HEK293 (cell line): ENCODE measurements at regions not wholly inside any gene's neighbourhood (a gene's known extent, or its start where the extent isn't known, plus 50 kb on each side); places are given as distances from the start of the nearest gene placed in this dataset.

Experiments used
- CTCF ChIA-PET: fragments of 350-600 bp; formaldehyde crosslinking; extraction: SDS; loops from one replicate; lab custom pipeline; 2021; ENCODE audit warnings: antibody characterized with exemption; lab: Yijun Ruan, JAX
- POLR2A ChIA-PET: fragments of 300-600 bp; formaldehyde crosslinking; extraction: SDS; loops from one replicate; lab custom pipeline; 2020; ENCODE audit warnings: antibody characterized with exemption, inconsistent platforms; lab: Yijun Ruan, JAX
- H3K27ac ChIP-seq: fragments of 200-500 bp; sonication (Bioruptor generic); 2 replicates; pipeline ENCODE4 v1.5.1; 2014; ENCODE audit warnings: low read depth, low read length, control low read depth, inconsistent platforms; ENCODE audit errors: extremely low read depth
- H3K36me3 ChIP-seq, 2 experiments: fragments of 200-500 bp in 1 of 2; sonication (Bioruptor generic) in 1 of 2; 1 replicate in 1 of 2; 2 replicates in 1 of 2; pipeline ENCODE4 v1.5.1; 2014 to 2017; ENCODE audit warnings: inconsistent platforms in 2 of 2, low read length in 2 of 2; ENCODE audit not compliant: control insufficient read depth in 2 of 2, insufficient read depth in 1 of 2
- H3K4me1 ChIP-seq: fragments of 200-500 bp; sonication (Bioruptor generic); 2 replicates; pipeline ENCODE4 v1.5.1; 2014; ENCODE audit warnings: mild to moderate bottlenecking, low read length, inconsistent platforms; ENCODE audit not compliant: control insufficient read depth, insufficient read depth
- H3K4me3 ChIP-seq: 2 replicates; pipeline ENCODE4 v1.5.1; 2011; ENCODE audit warnings: low read depth, mild to moderate bottlenecking, control low read depth, low read length, moderate library complexity
- H3K9me3 ChIP-seq: fragments of 200-500 bp; sonication (Bioruptor generic); 2 replicates; pipeline ENCODE4 v1.5.1; 2014; ENCODE audit warnings: low read depth, low read length, inconsistent platforms; ENCODE audit not compliant: control insufficient read depth, insufficient read depth
- BCL11A ChIP-seq: fragments of 450-650 bp; formaldehyde crosslinking; IDR thresholded peaks from 2 replicates; pipeline ENCODE4 v1.5.1; 2016; ENCODE audit warnings: low read depth, missing biosample characterization, missing genetic modification characterization
- HOXD13 ChIP-seq: sonication (generic); formaldehyde crosslinking; IDR thresholded peaks from 2 replicates; pipeline ENCODE4 v1.8.0; 2022; ENCODE audit warnings: missing genetic modification reagents, borderline replicate concordance
- KLF1 ChIP-seq: fragments of 450-650 bp; formaldehyde crosslinking; IDR thresholded peaks from 2 replicates; pipeline ENCODE4 v1.5.1; 2016; ENCODE audit warnings: missing biosample characterization, missing genetic modification characterization
- OSR2 ChIP-seq: fragments of 450-650 bp; formaldehyde crosslinking; IDR thresholded peaks from 2 replicates; pipeline ENCODE4 v1.5.1; 2016; ENCODE audit warnings: missing biosample characterization, missing genetic modification characterization
- OVOL3 ChIP-seq: fragments of 450-650 bp; formaldehyde crosslinking; IDR thresholded peaks from 2 replicates; pipeline ENCODE4 v1.5.1; 2016; ENCODE audit warnings: missing biosample characterization, missing genetic modification characterization
- SALL2 ChIP-seq: fragments of 450-650 bp; formaldehyde crosslinking; IDR thresholded peaks from 2 replicates; pipeline ENCODE4 v1.5.0; 2017; ENCODE audit warnings: missing biosample characterization, mild to moderate bottlenecking, missing genetic modification characterization, borderline replicate concordance
- ZNF138 ChIP-seq: fragments of 450-650 bp; formaldehyde crosslinking; IDR thresholded peaks from 2 replicates; pipeline ENCODE4 v1.5.1; 2016; ENCODE audit warnings: missing biosample characterization, missing genetic modification characterization, borderline replicate concordance
- ZNF341 ChIP-seq: fragments of 450-650 bp; formaldehyde crosslinking; IDR thresholded peaks from 2 replicates; pipeline ENCODE4; 2016; ENCODE audit warnings: low read depth, missing biosample characterization, missing genetic modification characterization
- ZNF426 ChIP-seq: fragments of 450-650 bp; formaldehyde crosslinking; IDR thresholded peaks from 2 replicates; pipeline ENCODE4 v1.5.1; 2017; ENCODE audit warnings: missing biosample characterization, missing genetic modification characterization, mild to moderate bottlenecking, inconsistent platforms, moderate library complexity
- ZNF514 ChIP-seq: fragments of 450-650 bp; formaldehyde crosslinking; IDR thresholded peaks from 2 replicates; pipeline ENCODE4 v1.5.1; 2016; ENCODE audit warnings: missing biosample characterization, missing genetic modification characterization
- ZNF585B ChIP-seq: fragments of 450-650 bp; formaldehyde crosslinking; IDR thresholded peaks from 2 replicates; pipeline ENCODE4 v1.5.1; 2016; ENCODE audit warnings: missing biosample characterization, missing genetic modification characterization
- ZNF837 ChIP-seq: fragments of 450-650 bp; formaldehyde crosslinking; IDR thresholded peaks from 2 replicates; pipeline ENCODE4 v1.5.1; 2016; ENCODE audit warnings: missing biosample characterization, missing genetic modification characterization
- ZXDB ChIP-seq: fragments of 450-650 bp; formaldehyde crosslinking; IDR thresholded peaks from 2 replicates; pipeline ENCODE4 v1.5.1; 2016; ENCODE audit warnings: missing biosample characterization, missing genetic modification characterization
- TF ChIP-seq, protein P1 (sequence below): fragments of 450-650 bp; formaldehyde crosslinking; IDR thresholded peaks from 2 replicates; pipeline ENCODE4 v1.5.1; 2017; ENCODE audit warnings: missing biosample characterization, missing genetic modification characterization
- TF ChIP-seq, protein P2 (sequence below): fragments of 450-650 bp; formaldehyde crosslinking; IDR thresholded peaks from 2 replicates; pipeline ENCODE4 v1.5.1; 2016; ENCODE audit warnings: missing biosample characterization, missing genetic modification characterization, low read depth
- TF ChIP-seq, protein P3 (sequence below): fragments of 450-650 bp; formaldehyde crosslinking; IDR thresholded peaks from 2 replicates; pipeline ENCODE4 v1.5.1; 2016; ENCODE audit warnings: missing biosample characterization, missing genetic modification characterization, borderline replicate concordance
- TF ChIP-seq, protein P4 (sequence below): fragments of 450-650 bp; formaldehyde crosslinking; IDR thresholded peaks from 2 replicates; pipeline ENCODE4 v1.5.1; 2016; ENCODE audit warnings: missing biosample characterization, missing genetic modification characterization
- TF ChIP-seq, protein P5 (sequence below): fragments of 450-650 bp; formaldehyde crosslinking; IDR thresholded peaks from 2 replicates; pipeline ENCODE4 v1.5.1; 2016; ENCODE audit warnings: missing biosample characterization, missing genetic modification characterization

DNA sequence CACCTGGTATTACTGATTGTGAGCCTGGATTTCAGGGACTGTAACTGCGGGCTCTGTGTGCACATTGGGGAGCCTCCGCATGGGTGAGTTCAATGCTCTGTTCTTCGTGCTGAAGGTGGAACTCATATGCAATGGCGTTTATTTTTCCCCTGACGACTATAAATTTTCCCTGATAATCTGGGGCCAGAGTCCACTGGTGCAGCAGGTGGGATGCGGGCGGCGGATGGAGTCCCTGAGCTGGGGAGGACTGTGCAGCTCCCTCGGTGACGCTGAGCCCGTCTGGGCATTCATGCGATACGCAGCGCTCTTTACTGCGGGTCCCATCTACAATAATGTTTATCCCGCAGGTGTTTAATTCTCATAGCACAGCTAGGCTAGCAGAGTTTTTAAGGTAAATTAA is 181.6 kb upstream of the ALKAL2 start:
- no peak for TF ChIP-seq ZNF341 (tag by site-specific recombination)
- TF ChIP-seq, protein P1, sequence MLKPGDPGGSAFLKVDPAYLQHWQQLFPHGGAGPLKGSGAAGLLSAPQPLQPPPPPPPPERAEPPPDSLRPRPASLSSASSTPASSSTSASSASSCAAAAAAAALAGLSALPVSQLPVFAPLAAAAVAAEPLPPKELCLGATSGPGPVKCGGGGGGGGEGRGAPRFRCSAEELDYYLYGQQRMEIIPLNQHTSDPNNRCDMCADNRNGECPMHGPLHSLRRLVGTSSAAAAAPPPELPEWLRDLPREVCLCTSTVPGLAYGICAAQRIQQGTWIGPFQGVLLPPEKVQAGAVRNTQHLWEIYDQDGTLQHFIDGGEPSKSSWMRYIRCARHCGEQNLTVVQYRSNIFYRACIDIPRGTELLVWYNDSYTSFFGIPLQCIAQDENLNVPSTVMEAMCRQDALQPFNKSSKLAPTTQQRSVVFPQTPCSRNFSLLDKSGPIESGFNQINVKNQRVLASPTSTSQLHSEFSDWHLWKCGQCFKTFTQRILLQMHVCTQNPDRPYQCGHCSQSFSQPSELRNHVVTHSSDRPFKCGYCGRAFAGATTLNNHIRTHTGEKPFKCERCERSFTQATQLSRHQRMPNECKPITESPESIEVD: no peak
- no peak for TF ChIP-seq SALL2
- TF ChIP-seq, protein P2, sequence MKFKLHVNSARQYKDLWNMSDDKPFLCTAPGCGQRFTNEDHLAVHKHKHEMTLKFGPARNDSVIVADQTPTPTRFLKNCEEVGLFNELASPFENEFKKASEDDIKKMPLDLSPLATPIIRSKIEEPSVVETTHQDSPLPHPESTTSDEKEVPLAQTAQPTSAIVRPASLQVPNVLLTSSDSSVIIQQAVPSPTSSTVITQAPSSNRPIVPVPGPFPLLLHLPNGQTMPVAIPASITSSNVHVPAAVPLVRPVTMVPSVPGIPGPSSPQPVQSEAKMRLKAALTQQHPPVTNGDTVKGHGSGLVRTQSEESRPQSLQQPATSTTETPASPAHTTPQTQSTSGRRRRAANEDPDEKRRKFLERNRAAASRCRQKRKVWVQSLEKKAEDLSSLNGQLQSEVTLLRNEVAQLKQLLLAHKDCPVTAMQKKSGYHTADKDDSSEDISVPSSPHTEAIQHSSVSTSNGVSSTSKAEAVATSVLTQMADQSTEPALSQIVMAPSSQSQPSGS (tag by site-specific recombination): no peak
- TF ChIP-seq ZNF426 (tag by site-specific recombination): no peak
- TF ChIP-seq HOXD13 (CRISPR knock-in tag): no peak
- TF ChIP-seq, protein P3, sequence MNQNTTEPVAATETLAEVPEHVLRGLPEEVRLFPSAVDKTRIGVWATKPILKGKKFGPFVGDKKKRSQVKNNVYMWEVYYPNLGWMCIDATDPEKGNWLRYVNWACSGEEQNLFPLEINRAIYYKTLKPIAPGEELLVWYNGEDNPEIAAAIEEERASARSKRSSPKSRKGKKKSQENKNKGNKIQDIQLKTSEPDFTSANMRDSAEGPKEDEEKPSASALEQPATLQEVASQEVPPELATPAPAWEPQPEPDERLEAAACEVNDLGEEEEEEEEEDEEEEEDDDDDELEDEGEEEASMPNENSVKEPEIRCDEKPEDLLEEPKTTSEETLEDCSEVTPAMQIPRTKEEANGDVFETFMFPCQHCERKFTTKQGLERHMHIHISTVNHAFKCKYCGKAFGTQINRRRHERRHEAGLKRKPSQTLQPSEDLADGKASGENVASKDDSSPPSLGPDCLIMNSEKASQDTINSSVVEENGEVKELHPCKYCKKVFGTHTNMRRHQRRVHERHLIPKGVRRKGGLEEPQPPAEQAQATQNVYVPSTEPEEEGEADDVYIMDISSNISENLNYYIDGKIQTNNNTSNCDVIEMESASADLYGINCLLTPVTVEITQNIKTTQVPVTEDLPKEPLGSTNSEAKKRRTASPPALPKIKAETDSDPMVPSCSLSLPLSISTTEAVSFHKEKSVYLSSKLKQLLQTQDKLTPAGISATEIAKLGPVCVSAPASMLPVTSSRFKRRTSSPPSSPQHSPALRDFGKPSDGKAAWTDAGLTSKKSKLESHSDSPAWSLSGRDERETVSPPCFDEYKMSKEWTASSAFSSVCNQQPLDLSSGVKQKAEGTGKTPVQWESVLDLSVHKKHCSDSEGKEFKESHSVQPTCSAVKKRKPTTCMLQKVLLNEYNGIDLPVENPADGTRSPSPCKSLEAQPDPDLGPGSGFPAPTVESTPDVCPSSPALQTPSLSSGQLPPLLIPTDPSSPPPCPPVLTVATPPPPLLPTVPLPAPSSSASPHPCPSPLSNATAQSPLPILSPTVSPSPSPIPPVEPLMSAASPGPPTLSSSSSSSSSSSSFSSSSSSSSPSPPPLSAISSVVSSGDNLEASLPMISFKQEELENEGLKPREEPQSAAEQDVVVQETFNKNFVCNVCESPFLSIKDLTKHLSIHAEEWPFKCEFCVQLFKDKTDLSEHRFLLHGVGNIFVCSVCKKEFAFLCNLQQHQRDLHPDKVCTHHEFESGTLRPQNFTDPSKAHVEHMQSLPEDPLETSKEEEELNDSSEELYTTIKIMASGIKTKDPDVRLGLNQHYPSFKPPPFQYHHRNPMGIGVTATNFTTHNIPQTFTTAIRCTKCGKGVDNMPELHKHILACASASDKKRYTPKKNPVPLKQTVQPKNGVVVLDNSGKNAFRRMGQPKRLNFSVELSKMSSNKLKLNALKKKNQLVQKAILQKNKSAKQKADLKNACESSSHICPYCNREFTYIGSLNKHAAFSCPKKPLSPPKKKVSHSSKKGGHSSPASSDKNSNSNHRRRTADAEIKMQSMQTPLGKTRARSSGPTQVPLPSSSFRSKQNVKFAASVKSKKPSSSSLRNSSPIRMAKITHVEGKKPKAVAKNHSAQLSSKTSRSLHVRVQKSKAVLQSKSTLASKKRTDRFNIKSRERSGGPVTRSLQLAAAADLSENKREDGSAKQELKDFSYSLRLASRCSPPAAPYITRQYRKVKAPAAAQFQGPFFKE (tag by site-specific recombination): no peak
- TF ChIP-seq, protein P4, sequence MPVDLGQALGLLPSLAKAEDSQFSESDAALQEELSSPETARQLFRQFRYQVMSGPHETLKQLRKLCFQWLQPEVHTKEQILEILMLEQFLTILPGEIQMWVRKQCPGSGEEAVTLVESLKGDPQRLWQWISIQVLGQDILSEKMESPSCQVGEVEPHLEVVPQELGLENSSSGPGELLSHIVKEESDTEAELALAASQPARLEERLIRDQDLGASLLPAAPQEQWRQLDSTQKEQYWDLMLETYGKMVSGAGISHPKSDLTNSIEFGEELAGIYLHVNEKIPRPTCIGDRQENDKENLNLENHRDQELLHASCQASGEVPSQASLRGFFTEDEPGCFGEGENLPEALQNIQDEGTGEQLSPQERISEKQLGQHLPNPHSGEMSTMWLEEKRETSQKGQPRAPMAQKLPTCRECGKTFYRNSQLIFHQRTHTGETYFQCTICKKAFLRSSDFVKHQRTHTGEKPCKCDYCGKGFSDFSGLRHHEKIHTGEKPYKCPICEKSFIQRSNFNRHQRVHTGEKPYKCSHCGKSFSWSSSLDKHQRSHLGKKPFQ (tag by site-specific recombination): no peak
- TF ChIP-seq, protein P5, sequence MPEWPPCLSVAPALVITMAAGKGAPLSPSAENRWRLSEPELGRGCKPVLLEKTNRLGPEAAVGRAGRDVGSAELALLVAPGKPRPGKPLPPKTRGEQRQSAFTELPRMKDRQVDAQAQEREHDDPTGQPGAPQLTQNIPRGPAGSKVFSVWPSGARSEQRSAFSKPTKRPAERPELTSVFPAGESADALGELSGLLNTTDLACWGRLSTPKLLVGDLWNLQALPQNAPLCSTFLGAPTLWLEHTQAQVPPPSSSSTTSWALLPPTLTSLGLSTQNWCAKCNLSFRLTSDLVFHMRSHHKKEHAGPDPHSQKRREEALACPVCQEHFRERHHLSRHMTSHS: no peak
- CTCF ChIA-PET: no interaction called here
- Histone ChIP-seq H3K27ac (no peak overlapping the region), H3K4me3 (no peak overlapping the region), H3K9me3 (no peaks in the 10 kb centered on the region), H3K36me3 (no peaks in the 10 kb centered on the region), H3K4me1 (no peaks in the 10 kb centered on the region)
- POLR2A ChIA-PET: no interaction called here

DNA sequence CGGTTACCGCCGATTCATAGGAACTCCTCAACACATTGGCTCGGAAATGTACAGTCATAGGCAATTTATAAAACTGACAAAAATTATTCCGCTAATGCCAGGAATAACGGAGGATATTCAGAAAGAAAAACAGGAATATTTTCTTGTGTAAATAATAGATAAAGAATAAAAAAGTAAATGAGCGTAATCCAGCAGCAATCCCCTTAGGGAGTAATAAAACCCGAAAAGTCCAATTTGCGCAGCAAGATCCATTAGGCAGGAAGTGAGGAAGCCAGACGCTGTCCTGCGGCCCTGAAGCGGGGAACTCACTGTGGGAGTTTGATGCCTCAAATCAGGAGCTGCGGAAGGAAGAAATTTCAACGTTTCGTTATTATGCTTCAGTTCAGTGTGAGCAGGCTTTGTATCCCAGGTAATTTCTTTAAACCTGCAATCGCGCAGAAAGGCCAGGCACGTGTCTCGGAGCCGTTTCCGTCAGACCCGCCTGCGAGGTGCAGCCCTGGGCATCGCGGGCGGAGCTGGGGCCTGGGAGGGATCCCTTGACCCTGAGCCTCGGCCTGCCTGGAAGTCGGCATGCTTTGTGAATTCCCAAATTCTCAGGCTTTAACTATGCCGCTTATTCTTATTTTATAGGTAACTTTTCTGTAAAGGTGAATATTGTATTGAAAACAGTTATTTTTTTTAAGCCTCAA is 180.9 kb upstream of the ALKAL2 start:
- no peaks in the 10 kb centered on the region for H3K4me1 ChIP-seq
- POLR2A ChIA-PET: no interaction called here
- no peaks in the 10 kb centered on the region for H3K36me3 ChIP-seq
- CTCF ChIA-PET: no interaction called here
- H3K9me3 ChIP-seq: no peaks in the 10 kb centered on the region
- H3K4me3 ChIP-seq: no peak overlapping the region
- H3K27ac ChIP-seq: no peak overlapping the region
- no peak for TF ChIP-seq ZXDB (tag by site-specific recombination)
- no peak for TF ChIP-seq BCL11A (tag by site-specific recombination)
- TF ChIP-seq ZNF837 (tag by site-specific recombination): no peak
- no peak for TF ChIP-seq OVOL3
- no peak for TF ChIP-seq ZNF514 (tag by site-specific recombination)
- no peak for TF ChIP-seq ZNF585B
- no peak for TF ChIP-seq OSR2
- TF ChIP-seq KLF1 (tag by site-specific recombination): no peak
- no peak for TF ChIP-seq ZNF138 (tag by site-specific recombination)
- TF ChIP-seq, protein P1: no peak
